GM23338 (cell line): ENCODE measurements at regions not wholly inside any gene's neighbourhood (a gene's known extent, or its start where the extent isn't known, plus 50 kb on each side); places are given as distances from the start of the nearest gene placed in this dataset.

ENCODE experiments used
- ATAC-seq: fragments of 200-7000 bp; cut with Tn5 transposase; 3 replicates; pipeline ENCODE4 v1.9.1; 2020
- DNase-seq: peaks from one replicate; pipeline ENCODE4 v3.0.0-alpha.2; 2015; ENCODE audit warnings: low spot score
- H2AFZ ChIP-seq: fragments of 200-600 bp; sonication (generic); 2 replicates; pipeline ENCODE4 v1.8.0; 2016; ENCODE audit warnings: antibody characterized with exemption, mild to moderate bottlenecking, moderate library complexity
- H3F3A ChIP-seq: fragments of 200-600 bp; sonication (generic); replicated peaks from 2 replicates; pipeline ENCODE4 v1.8.0; 2017; ENCODE audit warnings: antibody characterized with exemption, mixed run types, low read depth
- H3K27ac ChIP-seq: fragments of 200-600 bp; sonication (generic); 2 replicates; pipeline ENCODE4 v1.6.1; 2016; ENCODE audit warnings: low read depth
- H3K27me3 ChIP-seq: fragments of 200-600 bp; sonication (generic); 2 replicates; pipeline ENCODE4 v1.8.0; 2016; ENCODE audit warnings: mild to moderate bottlenecking, mixed run types, moderate library complexity; ENCODE audit not compliant: insufficient read depth
- H3K36me3 ChIP-seq: fragments of 200-600 bp; sonication (generic); 2 replicates; pipeline ENCODE4 v1.8.0; 2016; ENCODE audit warnings: mild to moderate bottlenecking; ENCODE audit not compliant: insufficient read depth
- H3K4me1 ChIP-seq: fragments of 200-600 bp; sonication (generic); 2 replicates; pipeline ENCODE4 v1.8.0; 2016; ENCODE audit warnings: mild to moderate bottlenecking, moderate library complexity; ENCODE audit not compliant: insufficient read depth
- H3K4me2 ChIP-seq: fragments of 200-600 bp; sonication (generic); 2 replicates; pipeline ENCODE4 v1.7.1; 2017; ENCODE audit warnings: mixed run types
- H3K4me3 ChIP-seq: fragments of 200-600 bp; sonication (generic); 2 replicates; pipeline ENCODE4 v1.6.1; 2016; ENCODE audit warnings: mixed run types
- H3K79me2 ChIP-seq: fragments of 200-600 bp; sonication (generic); replicated peaks from 2 replicates; pipeline ENCODE4 v1.8.0; 2017; ENCODE audit warnings: mild to moderate bottlenecking; ENCODE audit not compliant: insufficient read depth
- H3K9me2 ChIP-seq: fragments of 200-600 bp; sonication (generic); 2 replicates; pipeline ENCODE4 v1.8.0; 2017; ENCODE audit not compliant: insufficient read depth
- H4K20me1 ChIP-seq: fragments of 200-600 bp; sonication (generic); replicated peaks from 2 replicates; pipeline ENCODE4 v1.8.0; 2017; ENCODE audit warnings: mild to moderate bottlenecking; ENCODE audit not compliant: insufficient read depth
- H3K27ac Mint-ChIP-seq: 2 replicates; pipeline ENCODE4 v1.8.0; 2020; ENCODE audit warnings: inconsistent platforms, mild to moderate bottlenecking, moderate library complexity, mixed read lengths
- H3K27me3 Mint-ChIP-seq: 3 replicates; pipeline ENCODE4 v1.8.0; 2022; ENCODE audit warnings: low read depth, mild to moderate bottlenecking, moderate library complexity, mixed read lengths, inconsistent platforms; ENCODE audit not compliant: insufficient read depth, poor library complexity
- H3K36me3 Mint-ChIP-seq: 3 replicates; pipeline ENCODE4 v1.8.0; 2021; ENCODE audit warnings: low read depth, mild to moderate bottlenecking, inconsistent platforms, moderate library complexity, mixed read lengths
- H3K4me1 Mint-ChIP-seq: 3 replicates; pipeline ENCODE4 v1.8.0; 2020; ENCODE audit warnings: mild to moderate bottlenecking, inconsistent platforms, mixed read lengths
- H3K4me3 Mint-ChIP-seq: 3 replicates; pipeline ENCODE4 v1.8.0; 2021; ENCODE audit warnings: moderate library complexity, mild to moderate bottlenecking, inconsistent platforms, mixed read lengths
- H3K9me3 Mint-ChIP-seq: 3 replicates; pipeline ENCODE4 v1.8.0; 2020; ENCODE audit warnings: moderate library complexity, mild to moderate bottlenecking, inconsistent platforms, mixed read lengths
- CREB1 ChIP-seq: fragments of 250-450 bp; sonication (Bioruptor Pico); IDR thresholded peaks from 2 replicates; pipeline ENCODE4 v1.5.0; 2020; ENCODE audit warnings: low read depth, mild to moderate bottlenecking, moderate library complexity
- ETS1 ChIP-seq: IDR thresholded peaks from 2 replicates; pipeline ENCODE4 v1.6.1; 2016; ENCODE audit warnings: antibody characterized with exemption
- EZH2 ChIP-seq: fragments of 200-600 bp; sonication (generic); IDR thresholded peaks from one replicate; pipeline ENCODE4 v1.8.0; 2017; ENCODE audit warnings: antibody characterized with exemption, mild to moderate bottlenecking, low read depth; ENCODE audit not compliant: unreplicated experiment
- EZH2phosphoT487 ChIP-seq: fragments of 200-600 bp; sonication (generic); IDR thresholded peaks from one replicate; pipeline ENCODE4 v1.8.1; 2018; ENCODE audit warnings: antibody characterized with exemption; ENCODE audit not compliant: unreplicated experiment
- JUNB ChIP-seq: IDR thresholded peaks from one replicate; pipeline ENCODE4 v1.6.1; 2016; ENCODE audit warnings: antibody characterized with exemption; ENCODE audit not compliant: unreplicated experiment
- NANOG ChIP-seq: IDR thresholded peaks from 2 replicates; pipeline ENCODE4 v1.6.1; 2016; ENCODE audit warnings: antibody characterized with exemption, borderline replicate concordance
- POLR2AphosphoS5 ChIP-seq: IDR thresholded peaks from 2 replicates; pipeline ENCODE4 v1.6.1; 2016; ENCODE audit warnings: antibody characterized with exemption, low read depth
- REST ChIP-seq: IDR thresholded peaks from one replicate; pipeline ENCODE4 v1.6.1; 2018; ENCODE audit warnings: antibody characterized with exemption; ENCODE audit not compliant: unreplicated experiment
- STAT1 ChIP-seq: IDR thresholded peaks from one replicate; pipeline ENCODE4 v1.6.1; 2016; ENCODE audit warnings: antibody characterized with exemption; ENCODE audit not compliant: unreplicated experiment
- ZNF114 ChIP-seq: fragments of 250-450 bp; sonication (Bioruptor Pico); IDR thresholded peaks from 2 replicates; pipeline ENCODE4 v1.5.0; 2020; ENCODE audit warnings: mild to moderate bottlenecking, moderate library complexity
- ZNF331 ChIP-seq: fragments of 250-450 bp; sonication (Bioruptor Pico); IDR thresholded peaks from 2 replicates; pipeline ENCODE4 v1.5.0; 2020; ENCODE audit warnings: low read depth, mild to moderate bottlenecking, moderate library complexity
- TF ChIP-seq, protein P1 (sequence below): fragments of 250-450 bp; sonication (Bioruptor Pico); IDR thresholded peaks from 2 replicates; pipeline ENCODE4 v1.5.0; 2020; ENCODE audit warnings: mild to moderate bottlenecking, moderate library complexity

GRCh38 chr3:64406271-64406670 lies 181.0 kb upstream of the PRICKLE2 start:
- DNase-seq (no peak), ATAC-seq (no peak)
- no peaks in the 10 kb centered on the region for H3K27me3 Mint-ChIP-seq
- Histone ChIP-seq H3K79me2 (no peaks in the 10 kb centered on the region), H3K36me3 (no peaks in the 10 kb centered on the region), H3K4me3 (no peak overlapping the region), H2AFZ (no peak overlapping the region), H3K9me2 (no peaks in the 10 kb centered on the region), H3K4me1 (no peaks in the 10 kb centered on the region), H4K20me1 (no peaks in the 10 kb centered on the region), H3K27me3 (no peaks in the 10 kb centered on the region), H3F3A (no peaks in the 10 kb centered on the region), H3K27ac (no peak overlapping the region), H3K4me2 (no peak overlapping the region)
- H3K4me1 Mint-ChIP-seq, result peaks cover 6% of the 10 kb centered on the region; the same call in 1 of the 3 replicates
- H3K36me3 Mint-ChIP-seq, result no peaks in the 10 kb centered on the region
- TF ChIP-seq JUNB (no peak), ZNF114 (CRISPR knock-in tag) (no peak), EZH2phosphoT487 (no peak), STAT1 (no peak), POLR2AphosphoS5 (no peak), ETS1 (no peak), NANOG (no peak), CREB1 (CRISPR knock-in tag) (no peak), REST (no peak), EZH2 (no peak), ZNF331 (CRISPR knock-in tag) (no peak)
- TF ChIP-seq, protein P1, sequence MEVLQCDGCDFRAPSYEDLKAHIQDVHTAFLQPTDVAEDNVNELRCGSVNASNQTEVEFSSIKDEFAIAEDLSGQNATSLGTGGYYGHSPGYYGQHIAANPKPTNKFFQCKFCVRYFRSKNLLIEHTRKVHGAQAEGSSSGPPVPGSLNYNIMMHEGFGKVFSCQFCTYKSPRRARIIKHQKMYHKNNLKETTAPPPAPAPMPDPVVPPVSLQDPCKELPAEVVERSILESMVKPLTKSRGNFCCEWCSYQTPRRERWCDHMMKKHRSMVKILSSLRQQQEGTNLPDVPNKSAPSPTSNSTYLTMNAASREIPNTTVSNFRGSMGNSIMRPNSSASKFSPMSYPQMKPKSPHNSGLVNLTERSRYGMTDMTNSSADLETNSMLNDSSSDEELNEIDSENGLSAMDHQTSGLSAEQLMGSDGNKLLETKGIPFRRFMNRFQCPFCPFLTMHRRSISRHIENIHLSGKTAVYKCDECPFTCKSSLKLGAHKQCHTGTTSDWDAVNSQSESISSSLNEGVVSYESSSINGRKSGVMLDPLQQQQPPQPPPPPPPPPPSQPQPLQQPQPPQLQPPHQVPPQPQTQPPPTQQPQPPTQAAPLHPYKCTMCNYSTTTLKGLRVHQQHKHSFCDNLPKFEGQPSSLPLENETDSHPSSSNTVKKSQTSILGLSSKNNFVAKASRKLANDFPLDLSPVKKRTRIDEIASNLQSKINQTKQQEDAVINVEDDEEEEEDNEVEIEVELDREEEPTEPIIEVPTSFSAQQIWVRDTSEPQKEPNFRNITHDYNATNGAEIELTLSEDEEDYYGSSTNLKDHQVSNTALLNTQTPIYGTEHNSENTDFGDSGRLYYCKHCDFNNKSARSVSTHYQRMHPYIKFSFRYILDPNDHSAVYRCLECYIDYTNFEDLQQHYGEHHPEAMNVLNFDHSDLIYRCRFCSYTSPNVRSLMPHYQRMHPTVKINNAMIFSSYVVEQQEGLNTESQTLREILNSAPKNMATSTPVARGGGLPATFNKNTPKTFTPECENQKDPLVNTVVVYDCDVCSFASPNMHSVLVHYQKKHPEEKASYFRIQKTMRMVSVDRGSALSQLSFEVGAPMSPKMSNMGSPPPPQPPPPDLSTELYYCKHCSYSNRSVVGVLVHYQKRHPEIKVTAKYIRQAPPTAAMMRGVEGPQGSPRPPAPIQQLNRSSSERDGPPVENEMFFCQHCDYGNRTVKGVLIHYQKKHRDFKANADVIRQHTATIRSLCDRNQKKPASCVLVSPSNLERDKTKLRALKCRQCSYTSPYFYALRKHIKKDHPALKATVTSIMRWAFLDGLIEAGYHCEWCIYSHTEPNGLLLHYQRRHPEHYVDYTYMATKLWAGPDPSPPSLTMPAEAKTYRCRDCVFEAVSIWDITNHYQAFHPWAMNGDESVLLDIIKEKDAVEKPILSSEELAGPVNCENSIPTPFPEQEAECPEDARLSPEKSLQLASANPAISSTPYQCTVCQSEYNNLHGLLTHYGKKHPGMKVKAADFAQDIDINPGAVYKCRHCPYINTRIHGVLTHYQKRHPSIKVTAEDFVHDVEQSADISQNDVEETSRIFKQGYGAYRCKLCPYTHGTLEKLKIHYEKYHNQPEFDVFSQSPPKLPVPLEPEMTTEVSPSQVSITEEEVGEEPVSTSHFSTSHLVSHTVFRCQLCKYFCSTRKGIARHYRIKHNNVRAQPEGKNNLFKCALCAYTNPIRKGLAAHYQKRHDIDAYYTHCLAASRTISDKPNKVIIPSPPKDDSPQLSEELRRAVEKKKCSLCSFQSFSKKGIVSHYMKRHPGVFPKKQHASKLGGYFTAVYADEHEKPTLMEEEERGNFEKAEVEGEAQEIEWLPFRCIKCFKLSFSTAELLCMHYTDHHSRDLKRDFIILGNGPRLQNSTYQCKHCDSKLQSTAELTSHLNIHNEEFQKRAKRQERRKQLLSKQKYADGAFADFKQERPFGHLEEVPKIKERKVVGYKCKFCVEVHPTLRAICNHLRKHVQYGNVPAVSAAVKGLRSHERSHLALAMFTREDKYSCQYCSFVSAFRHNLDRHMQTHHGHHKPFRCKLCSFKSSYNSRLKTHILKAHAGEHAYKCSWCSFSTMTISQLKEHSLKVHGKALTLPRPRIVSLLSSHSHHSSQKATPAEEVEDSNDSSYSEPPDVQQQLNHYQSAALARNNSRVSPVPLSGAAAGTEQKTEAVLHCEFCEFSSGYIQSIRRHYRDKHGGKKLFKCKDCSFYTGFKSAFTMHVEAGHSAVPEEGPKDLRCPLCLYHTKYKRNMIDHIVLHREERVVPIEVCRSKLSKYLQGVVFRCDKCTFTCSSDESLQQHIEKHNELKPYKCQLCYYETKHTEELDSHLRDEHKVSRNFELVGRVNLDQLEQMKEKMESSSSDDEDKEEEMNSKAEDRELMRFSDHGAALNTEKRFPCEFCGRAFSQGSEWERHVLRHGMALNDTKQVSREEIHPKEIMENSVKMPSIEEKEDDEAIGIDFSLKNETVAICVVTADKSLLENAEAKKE (CRISPR knock-in tag), result no peak
- no peak overlapping the region for H3K4me3 Mint-ChIP-seq
- H3K9me3 Mint-ChIP-seq, result no peaks in the 10 kb centered on the region
- H3K27ac Mint-ChIP-seq, result no peak overlapping the region
